Lung (tissue), 11 donors: ENCODE measurements at regions not wholly inside any gene's neighbourhood (a gene's known extent, or its start where the extent isn't known, plus 50 kb on each side); places are given as distances from the start of the nearest gene placed in this dataset.

Source experiments
- ATAC-seq: fragments of 200-7000 bp; cut with Tn5 transposase; one replicate; pipeline ENCODE4 v1.9.1; 2020; ENCODE audit warnings: moderate number of reproducible peaks; ENCODE audit not compliant: insufficient read depth, low FRiP score
- DNase-seq, 3 donors: peaks; one replicate each; pipeline ENCODE4 v3.0.0-alpha.2; 2013 to 2017
- H3K27ac ChIP-seq, 2 donors: one replicate each; pipeline ENCODE4 v1.5.1; 2013; ENCODE audit warnings: mild to moderate bottlenecking in 2 of 2, moderate library complexity in 2 of 2, control low read depth in 1 of 2, inconsistent platforms in 1 of 2, low read depth in 1 of 2, low read length in 1 of 2
- H3K27me3 ChIP-seq, 3 donors: one replicate each; pipeline ENCODE4 v1.5.1; 2013; ENCODE audit warnings: low read length in 2 of 3; ENCODE audit not compliant: control insufficient read depth in 3 of 3, insufficient read depth in 3 of 3
- H3K36me3 ChIP-seq, 4 donors: one replicate each; pipeline ENCODE4 v1.5.1; 2013; ENCODE audit warnings: low read length in 4 of 4, mild to moderate bottlenecking in 1 of 4, moderate library complexity in 1 of 4; ENCODE audit not compliant: control insufficient read depth in 4 of 4, insufficient read depth in 4 of 4
- H3K4me1 ChIP-seq, 5 donors: one replicate each; pipeline ENCODE4 v1.5.1; 2013; ENCODE audit warnings: low read length in 5 of 5, mild to moderate bottlenecking in 2 of 5, moderate library complexity in 1 of 5; ENCODE audit not compliant: control insufficient read depth in 5 of 5, insufficient read depth in 5 of 5
- H3K4me3 ChIP-seq: one replicate; pipeline ENCODE4 v1.5.1; 2013; ENCODE audit warnings: mild to moderate bottlenecking, control low read depth, moderate library complexity
- H3K9ac ChIP-seq, 2 donors: one replicate each; pipeline ENCODE4 v1.5.1; 2013; ENCODE audit warnings: low read length in 2 of 2, control low read depth in 1 of 2; ENCODE audit not compliant: insufficient read depth in 1 of 2
- H3K9me3 ChIP-seq, 4 donors: one replicate each; pipeline ENCODE4 v1.5.1; 2013; ENCODE audit warnings: low read length in 3 of 4, mild to moderate bottlenecking in 1 of 4, moderate library complexity in 1 of 4; ENCODE audit not compliant: control insufficient read depth in 4 of 4, insufficient read depth in 3 of 4
- CTCF ChIP-seq: IDR thresholded peaks from 2 replicates; pipeline ENCODE4 v1.5.1; 2012; ENCODE audit warnings: mild to moderate bottlenecking; ENCODE audit errors: control extremely low read depth, extremely low read depth
- whole genome bisulfite sequencing, 2 donors: extraction: QIAGEN DNeasy Blood & Tissue Kit; methylation state at CpG; one replicate each; pipeline ENCODE4 v1.1.7; 2013; 5-methylcytosine and 5-hydroxymethylcytosine counted together
- donor health status: control.
- donor health status: control.
- donor health status: Bipolar disorder and iron deficiency.
- donor health status: healthy.
- donor health status: DM: yes; HTN: yes; CAD: no.

- no peak for DNase-seq
These were observed 510.7 kb downstream of the RIT2 start for GRCh38 chr18:42604820-42605219.

GRCh38 chr18:42606886-42607495 is 508.5 kb downstream of the RIT2 start:
- DNase-seq: no peak
- WGBS, 2 donors: 86 to 94% methylated on average over 4 of the region's 4 CpGs
- TF ChIP-seq CTCF: no peak
- H3K4me1 ChIP-seq: no peaks in the 10 kb centered on the region
- H3K4me3 ChIP-seq: no peak overlapping the region
- H3K27me3 ChIP-seq: no peaks in the 10 kb centered on the region
- H3K27ac ChIP-seq: no peak overlapping the region
- H3K9me3 ChIP-seq: no peaks in the 10 kb centered on the region
- H3K36me3 ChIP-seq: no peaks in the 10 kb centered on the region
- no peak overlapping the region for H3K9ac ChIP-seq
- no peak for ATAC-seq

More at GRCh38 chr18:42604820-42605219, 510.7 kb downstream of the RIT2 start:
- ATAC-seq: no peak
- Histone ChIP-seq H3K36me3 (no peaks in the 10 kb centered on the region), H3K27me3 (no peaks in the 10 kb centered on the region), H3K27ac (no peak overlapping the region), H3K4me3 (no peak overlapping the region), H3K9ac (no peak overlapping the region), H3K9me3 (no peaks in the 10 kb centered on the region), H3K4me1 (no peaks in the 10 kb centered on the region)
- TF ChIP-seq CTCF: no peak

DNA sequence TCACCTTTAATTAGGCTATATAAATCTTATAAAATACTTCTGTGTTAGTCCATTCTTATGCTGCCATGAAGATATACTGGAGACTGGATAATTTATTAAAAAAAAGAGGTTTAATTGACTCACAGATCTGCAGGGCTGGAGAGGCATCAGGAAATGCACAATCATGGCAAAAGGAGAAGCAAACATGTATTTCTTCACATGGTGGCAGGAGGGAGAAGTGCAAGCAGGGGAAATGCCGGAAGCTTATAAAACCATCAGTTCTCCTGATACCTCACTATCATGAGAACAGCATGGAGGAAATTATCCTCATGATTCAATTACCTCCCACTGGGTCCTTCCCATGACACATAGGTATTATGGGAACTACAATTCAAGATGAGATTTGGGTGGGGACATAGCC is 504.4 kb downstream of the RIT2 start:
- H3K9me3 ChIP-seq: no peaks in the 10 kb centered on the region
- no peaks in the 10 kb centered on the region for H3K27me3 ChIP-seq
- no peaks in the 10 kb centered on the region for H3K36me3 ChIP-seq
- TF ChIP-seq CTCF: no peak
- WGBS, 2 donors: 59 to 87% methylated on average over 1 of the region's 1 CpG
- no peak overlapping the region for H3K4me3 ChIP-seq
- DNase-seq: no peak
- no peak overlapping the region for H3K9ac ChIP-seq
- no peak for ATAC-seq
- H3K27ac ChIP-seq: no peak overlapping the region
- H3K4me1 ChIP-seq: no peaks in the 10 kb centered on the region
